Chondrocyte (in vitro differentiated cells): ENCODE measurements at regions not wholly inside any gene's neighbourhood (a gene's known extent, or its start where the extent isn't known, plus 50 kb on each side); places are given as distances from the start of the nearest gene placed in this dataset.

Experiments
- DNase-seq: peaks from one replicate; pipeline ENCODE4 v3.0.0; 2021; ENCODE audit warnings: mixed read lengths, low spot score
- H3K27ac Mint-ChIP-seq: one replicate; pipeline ENCODE4 v1.8.0; 2021; ENCODE audit warnings: mild to moderate bottlenecking, moderate library complexity, mixed read lengths; ENCODE audit not compliant: unreplicated experiment
- H3K27me3 Mint-ChIP-seq: 2 replicates; pipeline ENCODE4 v1.8.0; 2021; ENCODE audit warnings: low read depth, mixed read lengths
- H3K36me3 Mint-ChIP-seq: 2 replicates; pipeline ENCODE4 v1.8.0; 2021; ENCODE audit warnings: low read depth, mixed read lengths
- H3K4me1 Mint-ChIP-seq: 2 replicates; pipeline ENCODE4 v1.8.0; 2021; ENCODE audit warnings: low read depth, mild to moderate bottlenecking, mixed read lengths
- H3K4me3 Mint-ChIP-seq: one replicate; pipeline ENCODE4 v1.8.0; 2021; ENCODE audit warnings: mild to moderate bottlenecking, moderate library complexity, mixed read lengths; ENCODE audit not compliant: unreplicated experiment
- H3K9me3 Mint-ChIP-seq: 2 replicates; pipeline ENCODE4 v1.8.0; 2021; ENCODE audit warnings: low read depth, mixed read lengths
- CTCF ChIP-seq: fragments of 200-600 bp; sonication (generic); IDR thresholded peaks from 2 replicates; pipeline ENCODE4 v1.5.0; 2021; ENCODE audit warnings: antibody characterized with exemption, mild to moderate bottlenecking, moderate library complexity

- H3K4me1 Mint-ChIP-seq = no peaks in the 10 kb centered on the region
These were observed 583.2 kb downstream of the GLRX3 start for GRCh38 chr10:130719448-130719752.

GRCh38 chr10:130720235-130720634 lies 584.0 kb downstream of the GLRX3 start:
- Mint-ChIP-seq H3K9me3 (peaks cover 46% of the 10 kb centered on the region), H3K36me3 (no peaks in the 10 kb centered on the region), H3K27me3 (no peaks in the 10 kb centered on the region), H3K27ac (no peak overlapping the region), H3K4me1 (no peaks in the 10 kb centered on the region), H3K4me3 (no peak overlapping the region)
- TF ChIP-seq CTCF = no peak
- DNase-seq = no peak

More at GRCh38 chr10:130719448-130719752, 583.2 kb downstream of the GLRX3 start:
- H3K27me3 Mint-ChIP-seq = no peaks in the 10 kb centered on the region
- no peak for DNase-seq
- no peak overlapping the region for H3K27ac Mint-ChIP-seq
- no peak overlapping the region for H3K4me3 Mint-ChIP-seq
- H3K9me3 Mint-ChIP-seq = peaks cover 39% of the 10 kb centered on the region
- no peak for TF ChIP-seq CTCF
- no peaks in the 10 kb centered on the region for H3K36me3 Mint-ChIP-seq

- Mint-ChIP-seq H3K4me3 (no peak overlapping the region), H3K9me3 (peaks cover 49% of the 10 kb centered on the region), H3K27ac (no peak overlapping the region), H3K27me3 (no peaks in the 10 kb centered on the region), H3K4me1 (no peaks in the 10 kb centered on the region), H3K36me3 (no peaks in the 10 kb centered on the region)
- peak; percentile 25 for DNase-seq
- no peak for TF ChIP-seq CTCF
These were observed 585.8 kb downstream of the GLRX3 start for GRCh38 chr10:130721971-130722370.

- no peak for TF ChIP-seq CTCF
- H3K36me3 Mint-ChIP-seq = no peaks in the 10 kb centered on the region
- DNase-seq = peak; percentile 66
- H3K27ac Mint-ChIP-seq = no peak overlapping the region
- peaks cover 42% of the 10 kb centered on the region for H3K9me3 Mint-ChIP-seq
- no peak overlapping the region for H3K4me3 Mint-ChIP-seq
- no peaks in the 10 kb centered on the region for H3K27me3 Mint-ChIP-seq
- H3K4me1 Mint-ChIP-seq = no peaks in the 10 kb centered on the region
These were observed 587.5 kb downstream of the GLRX3 start for GRCh38 chr10:130723704-130724103.

GRCh38 chr10:130725474-130725970 lies 586.0 kb downstream of the TCERG1L start:
- Mint-ChIP-seq H3K27me3 (no peaks in the 10 kb centered on the region), H3K9me3 (peaks cover 36% of the 10 kb centered on the region), H3K4me1 (no peaks in the 10 kb centered on the region), H3K27ac (no peak overlapping the region), H3K4me3 (no peak overlapping the region), H3K36me3 (no peaks in the 10 kb centered on the region)
- peak; percentile 49 for DNase-seq
- TF ChIP-seq CTCF = no peak
